H1 (cell line): ENCODE measurements at regions not wholly inside any gene's neighbourhood (a gene's known extent, or its start where the extent isn't known, plus 50 kb on each side); places are given as distances from the start of the nearest gene placed in this dataset.

Source experiments
- CTCF ChIA-PET: fragments of 300-600 bp; sonication (Branson Sonifier 250); formaldehyde crosslinking; loops from one replicate; lab custom pipeline; 2021; ENCODE audit not compliant: partially characterized antibody; lab: Charles Lee
- POLR2A ChIA-PET: fragments of 300-600 bp; sonication (Branson Sonifier 250); formaldehyde crosslinking; loops from one replicate; lab custom pipeline; 2021; ENCODE audit warnings: inconsistent platforms; ENCODE audit not compliant: partially characterized antibody; lab: Charles Lee
- DNase-seq, 2 experiments: peaks; one replicate each; pipeline versions ENCODE4 v3.0.0 to v3.0.0-alpha.2; 2010 to 2022; ENCODE audit warnings: low spot score in 2 of 2, low read depth in 1 of 2, mixed read lengths in 1 of 2
- FAIRE-seq: peaks from 2 replicates; lab custom pipeline; 2011; peaks lifted over from hg19 to GRCh38; lab: Jason Lieb, UNC
- H2AFZ ChIP-seq: 2 replicates; pipeline ENCODE4 v1.8.1; 2012; ENCODE audit warnings: low read length, inconsistent platforms
- H2AK5ac ChIP-seq: 2 replicates; pipeline ENCODE4 v1.6.1; 2013; ENCODE audit warnings: low read depth, low read length
- H2BK120ac ChIP-seq: replicated peaks from 2 replicates; pipeline ENCODE3; 2013; ENCODE audit warnings: low read depth, low read length, inconsistent platforms
- H2BK12ac ChIP-seq: 2 replicates; pipeline ENCODE4 v1.6.1; 2013; ENCODE audit warnings: low read depth, low read length
- H2BK15ac ChIP-seq: 2 replicates; pipeline ENCODE4 v1.6.1; 2013; ENCODE audit warnings: low read length
- H2BK20ac ChIP-seq: 2 replicates; pipeline ENCODE4 v1.6.1; 2013; ENCODE audit warnings: low read length
- H2BK5ac ChIP-seq: 2 replicates; pipeline ENCODE4 v1.6.1; 2013; ENCODE audit warnings: low read depth, low read length
- H3K14ac ChIP-seq: 2 replicates; pipeline ENCODE4 v1.6.1; 2013; ENCODE audit warnings: inconsistent platforms; ENCODE audit not compliant: insufficient read length
- H3K18ac ChIP-seq: 2 replicates; pipeline ENCODE4 v1.6.1; 2013; ENCODE audit warnings: low read length; ENCODE audit errors: extremely low read depth
- H3K23ac ChIP-seq: 2 replicates; pipeline ENCODE4 v1.6.1; 2013; ENCODE audit warnings: inconsistent platforms; ENCODE audit not compliant: insufficient read length
- H3K23me2 ChIP-seq: 2 replicates; pipeline ENCODE4 v1.6.1; 2013; ENCODE audit warnings: low read depth, low read length
- H3K27ac ChIP-seq: 2 replicates; pipeline ENCODE4 v1.6.1; 2011; ENCODE audit warnings: low read depth, low read length, inconsistent platforms
- H3K27me3 ChIP-seq, 4 experiments: replicated peaks in 1 of 4; 1 replicate in 1 of 4; 2 replicates in 3 of 4; pipeline versions ENCODE4 v1.6.1 to v1.8.1; 2011 to 2013; ENCODE audit warnings: low read length in 3 of 4, mild to moderate bottlenecking in 3 of 4, inconsistent platforms in 2 of 4, mixed read lengths in 2 of 4, moderate library complexity in 1 of 4; ENCODE audit not compliant: control insufficient read depth in 3 of 4, insufficient read depth in 3 of 4; ENCODE audit errors: extremely low read depth in 1 of 4
- H3K36me3 ChIP-seq, 4 experiments: 2 replicates each; pipeline versions ENCODE4 v1.6.1 to v1.8.1; 2011 to 2013; ENCODE audit warnings: mild to moderate bottlenecking in 4 of 4, low read length in 3 of 4, moderate library complexity in 2 of 4, control low read depth in 1 of 4, inconsistent platforms in 1 of 4; ENCODE audit not compliant: insufficient read depth in 4 of 4, control insufficient read depth in 2 of 4
- H3K4ac ChIP-seq: replicated peaks from 2 replicates; pipeline ENCODE3; 2013; ENCODE audit warnings: low read length, low read depth, mixed read lengths, inconsistent platforms; ENCODE audit not compliant: insufficient read length
- H3K4me1 ChIP-seq, 4 experiments: replicated peaks in 1 of 4; 1 replicate in 1 of 4; 2 replicates in 3 of 4; pipeline versions ENCODE4 v1.6.1 to v1.8.1; 2011 to 2013; ENCODE audit warnings: low read length in 3 of 4, inconsistent platforms in 2 of 4, mixed read lengths in 1 of 4; ENCODE audit not compliant: insufficient read depth in 4 of 4, control insufficient read depth in 3 of 4
- H3K4me2 ChIP-seq, 2 experiments: 2 replicates each; pipeline versions ENCODE4 v1.6.1 to v1.8.1; 2011 to 2013; ENCODE audit warnings: low read depth in 2 of 2, low read length in 2 of 2, control low read depth in 1 of 2, inconsistent platforms in 1 of 2, mild to moderate bottlenecking in 1 of 2; ENCODE audit not compliant: insufficient read depth in 1 of 2
- H3K4me3 ChIP-seq, 4 experiments: fragments of 200-600, 300-600 bp in 1 of 4; sonication (generic), shearing (Covaris generic), sonication (Bioruptor Twin) in 1 of 4; 2 replicates each; pipeline versions ENCODE4 v1.5.1 to v1.8.1; 2011 to 2016; ENCODE audit warnings: low read length in 4 of 4, low read depth in 3 of 4, control low read depth in 2 of 4, inconsistent platforms in 2 of 4, mild to moderate bottlenecking in 2 of 4, mixed read lengths in 1 of 4, moderate library complexity in 1 of 4; ENCODE audit not compliant: insufficient read depth in 2 of 4; ENCODE audit errors: extremely low read depth in 1 of 4
- H3K56ac ChIP-seq: replicated peaks from 2 replicates; pipeline ENCODE3; 2013; ENCODE audit warnings: low read depth, mild to moderate bottlenecking, mixed read lengths, low read length, inconsistent platforms; ENCODE audit not compliant: insufficient read length
- H3K79me1 ChIP-seq: 2 replicates; pipeline ENCODE4 v1.6.1; 2013; ENCODE audit warnings: low read depth, low read length, control low read depth
- H3K79me2 ChIP-seq, 2 experiments: 2 replicates each; pipeline versions ENCODE4 v1.6.1 to v1.8.1; 2012 to 2013; ENCODE audit warnings: low read length in 2 of 2, mild to moderate bottlenecking in 2 of 2, inconsistent platforms in 1 of 2; ENCODE audit not compliant: insufficient read depth in 2 of 2, control insufficient read depth in 1 of 2
- H3K9ac ChIP-seq, 4 experiments: replicated peaks in 1 of 4; 1 replicate in 1 of 4; 2 replicates in 3 of 4; pipeline versions ENCODE4 v1.6.1 to v1.8.1; 2011 to 2013; ENCODE audit warnings: low read depth in 3 of 4, low read length in 3 of 4, control low read depth in 2 of 4, mild to moderate bottlenecking in 2 of 4, moderate library complexity in 2 of 4, inconsistent platforms in 1 of 4; ENCODE audit errors: extremely low read depth in 1 of 4
- H3K9me3 ChIP-seq, 2 experiments: 2 replicates each; pipeline versions ENCODE4 v1.6.1 to v1.8.1; 2012 to 2013; ENCODE audit warnings: mild to moderate bottlenecking in 2 of 2, moderate library complexity in 2 of 2, control low read depth in 1 of 2, inconsistent platforms in 1 of 2, low read depth in 1 of 2, low read length in 1 of 2, mixed read lengths in 1 of 2; ENCODE audit not compliant: insufficient read depth in 2 of 2
- H4K20me1 ChIP-seq, 2 experiments: replicated peaks in 1 of 2; 2 replicates each; pipeline versions ENCODE3 to v1.8.1; 2011 to 2013; ENCODE audit warnings: inconsistent platforms in 2 of 2, low read length in 2 of 2, mild to moderate bottlenecking in 1 of 2; ENCODE audit not compliant: insufficient read depth in 2 of 2, control insufficient read depth in 1 of 2
- H4K5ac ChIP-seq: 2 replicates; pipeline ENCODE4 v1.6.1; 2013; ENCODE audit warnings: low read length, low read depth, mixed read lengths, inconsistent platforms; ENCODE audit not compliant: insufficient read length
- H4K8ac ChIP-seq: 2 replicates; pipeline ENCODE4 v1.8.0; 2013; ENCODE audit warnings: mild to moderate bottlenecking, moderate library complexity, low read length, inconsistent platforms; ENCODE audit not compliant: insufficient read depth; ENCODE audit errors: extremely low read depth
- H4K91ac ChIP-seq: replicated peaks from 2 replicates; pipeline ENCODE3; 2013; ENCODE audit warnings: low read length, mixed read lengths, inconsistent platforms; ENCODE audit not compliant: insufficient read length
- BACH1 ChIP-seq: IDR thresholded peaks from 2 replicates; pipeline ENCODE4 v1.6.1; 2012; ENCODE audit warnings: low read length, improper control_type of control experiment
- BCL11A ChIP-seq, 2 experiments: IDR thresholded peaks; one replicate each; pipeline ENCODE4 v1.6.1; 2011; ENCODE audit warnings: low read depth in 2 of 2, low read length in 2 of 2, mild to moderate bottlenecking in 2 of 2
- JUND ChIP-seq: IDR thresholded peaks from 2 replicates; pipeline ENCODE4 v1.6.1; 2011; ENCODE audit warnings: mild to moderate bottlenecking, improper control_type of control experiment, low read length
- POLR2A ChIP-seq, 2 experiments: IDR thresholded peaks; 1 replicate in 1 of 2; 2 replicates in 1 of 2; pipeline ENCODE4 v1.6.1; 2011; ENCODE audit warnings: low read depth in 2 of 2, low read length in 2 of 2, mild to moderate bottlenecking in 2 of 2; ENCODE audit errors: control extremely low read depth in 1 of 2
- POU5F1 ChIP-seq: IDR thresholded peaks from 2 replicates; pipeline ENCODE4 v1.6.1; 2011; ENCODE audit warnings: low read depth, mild to moderate bottlenecking, low read length, moderate library complexity
- SIX5 ChIP-seq: IDR thresholded peaks from 2 replicates; pipeline ENCODE4 v1.6.1; 2011; ENCODE audit warnings: mild to moderate bottlenecking, low read depth, low read length
- SP4 ChIP-seq: IDR thresholded peaks from 2 replicates; pipeline ENCODE4 v1.6.1; 2012; ENCODE audit warnings: low read length, inconsistent platforms
- TBP ChIP-seq: IDR thresholded peaks from 2 replicates; pipeline ENCODE4 v1.6.1; 2011; ENCODE audit warnings: low read depth, low read length, improper control_type of control experiment
- USF2 ChIP-seq: IDR thresholded peaks from 2 replicates; pipeline ENCODE4 v1.6.1; 2011; ENCODE audit warnings: low read length, improper control_type of control experiment
- WGBS, 2 experiments: shearing (Covaris generic) in 1 of 2; methylation state at CpG; one replicate each; pipeline versions ENCODE4 v1.1.6 to v1.1.7; 2013 to 2015; ENCODE audit warnings: low lambda C conversion rate in 2 of 2, mixed read lengths in 2 of 2, inconsistent platforms in 1 of 2, low coverage in 1 of 2, missing lambda C conversion rate in 1 of 2; ENCODE audit not compliant: insufficient replicate concordance in 2 of 2, insufficient coverage in 1 of 2, insufficient read length in 1 of 2; ENCODE audit errors: extremely low coverage in 1 of 2, missing lambda C conversion rate in 1 of 2; 5-methylcytosine and 5-hydroxymethylcytosine counted together
- TF ChIP-seq, protein P1 (sequence below): IDR thresholded peaks from 2 replicates; pipeline ENCODE4 v1.6.1; 2012; ENCODE audit warnings: low read length, inconsistent platforms

DNA sequence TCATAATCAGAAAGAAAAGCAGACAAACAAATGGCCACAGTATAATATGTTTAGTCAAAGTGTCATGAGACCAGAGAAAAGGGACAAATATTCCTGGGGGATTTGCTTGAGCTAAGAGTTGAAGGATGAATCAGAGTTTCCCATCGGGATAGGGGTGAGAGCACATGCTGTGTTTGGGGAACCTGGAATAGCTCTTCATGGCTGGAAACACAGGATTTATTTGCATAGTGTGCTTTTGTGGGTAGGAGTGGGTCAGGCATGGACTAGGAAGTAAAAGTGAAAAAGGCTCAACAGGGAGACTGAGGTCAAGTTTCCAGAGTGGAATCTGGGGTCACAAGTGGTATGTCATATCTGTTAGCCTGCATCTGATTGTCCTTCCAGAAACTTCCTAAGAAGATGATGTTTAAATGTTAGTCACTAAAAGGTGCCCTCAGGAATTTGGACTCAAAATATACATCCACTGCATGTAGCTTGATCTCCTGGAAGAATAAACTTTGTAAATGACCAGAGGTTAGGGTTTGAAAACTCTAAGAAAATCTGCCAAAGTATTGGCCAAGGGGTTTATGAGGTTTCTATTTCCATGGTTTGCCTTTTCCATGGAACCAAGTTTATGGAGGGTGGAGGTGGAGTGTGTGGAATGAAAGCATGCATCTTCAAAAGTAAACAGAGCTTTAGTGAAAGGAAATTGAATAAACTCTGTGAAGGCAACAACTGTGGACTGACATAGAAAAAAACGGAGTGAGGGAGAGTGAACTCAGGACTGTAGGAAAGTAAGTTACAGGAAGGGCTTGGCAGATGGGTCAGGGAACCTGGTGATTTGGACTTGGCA lies 344.6 kb downstream of the C12orf75 start:
- Histone ChIP-seq H2BK15ac (no peak overlapping the region), H3K56ac (no peak overlapping the region), H3K23ac (no peak overlapping the region), H3K18ac (no peak overlapping the region)
- TF ChIP-seq POU5F1, result no peak
- TF ChIP-seq, protein P1, sequence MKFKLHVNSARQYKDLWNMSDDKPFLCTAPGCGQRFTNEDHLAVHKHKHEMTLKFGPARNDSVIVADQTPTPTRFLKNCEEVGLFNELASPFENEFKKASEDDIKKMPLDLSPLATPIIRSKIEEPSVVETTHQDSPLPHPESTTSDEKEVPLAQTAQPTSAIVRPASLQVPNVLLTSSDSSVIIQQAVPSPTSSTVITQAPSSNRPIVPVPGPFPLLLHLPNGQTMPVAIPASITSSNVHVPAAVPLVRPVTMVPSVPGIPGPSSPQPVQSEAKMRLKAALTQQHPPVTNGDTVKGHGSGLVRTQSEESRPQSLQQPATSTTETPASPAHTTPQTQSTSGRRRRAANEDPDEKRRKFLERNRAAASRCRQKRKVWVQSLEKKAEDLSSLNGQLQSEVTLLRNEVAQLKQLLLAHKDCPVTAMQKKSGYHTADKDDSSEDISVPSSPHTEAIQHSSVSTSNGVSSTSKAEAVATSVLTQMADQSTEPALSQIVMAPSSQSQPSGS, result no peak
- no peak for TF ChIP-seq TBP
- TF ChIP-seq USF2, result no peak
- TF ChIP-seq SIX5, result no peak
- no peak for TF ChIP-seq SP4
- no peak for TF ChIP-seq BACH1
- no peak for TF ChIP-seq JUND
- TF ChIP-seq BCL11A (IDR thresholded peaks at IDR 0.05; ENCODE audit: low read depth in 2 of 2, low read length in 2 of 2), result no peak
- TF ChIP-seq POLR2A (IDR thresholded peaks at IDR 0.05; ENCODE audit: control extremely low read depth in 1 of 2, low read depth in 2 of 2, low read length in 2 of 2), result no peak
- TF ChIP-seq, all 59 proteins: peak for 0
- H3K79me2 ChIP-seq, result no peaks in the 10 kb centered on the region
- no peak overlapping the region for H2AK5ac ChIP-seq
- H4K91ac ChIP-seq, result no peak overlapping the region
- H3K4ac ChIP-seq, result no peak overlapping the region
- no peaks in the 10 kb centered on the region for H3K79me1 ChIP-seq
- H3K27ac ChIP-seq, result no peak overlapping the region
- H3K9ac ChIP-seq, result no peak overlapping the region
- H2AFZ ChIP-seq, result no peak overlapping the region
- H3K4me1 ChIP-seq, result no peaks in the 10 kb centered on the region
- no peak overlapping the region for H2BK5ac ChIP-seq
- no peak overlapping the region for H3K4me3 ChIP-seq
- H4K20me1 ChIP-seq, result no peaks in the 10 kb centered on the region
- no peak overlapping the region for H2BK20ac ChIP-seq
- no peak overlapping the region for H2BK12ac ChIP-seq
- H4K8ac ChIP-seq, result no peak overlapping the region
- ChIA-PET CTCF (interaction anchor here (1.4 to 1.5 kb wide), 2 partner anchors 31 to 57 kb away, joined by 5 read pairs; no protein-coding TSS in a partner anchor), POLR2A (no interaction called here)
- H3K14ac ChIP-seq, result no peak overlapping the region
- 81% methylated on average over 2 of the region's 2 CpGs; no CpG with 5 or more reads in 1 of the 2 experiments for WGBS, 2 experiments
- H3K4me2 ChIP-seq, result no peak overlapping the region
- no peak for FAIRE-seq
- no peak overlapping the region for H2BK120ac ChIP-seq
- no peak for DNase-seq
- H3K36me3 ChIP-seq, result no peaks in the 10 kb centered on the region
- H3K23me2 ChIP-seq, result no peaks in the 10 kb centered on the region
- H3K27me3 ChIP-seq, result peaks cover 0 to 1% (median 0%) of the 10 kb centered on the region in 4 experiments; a peak in 1 of 7 replicates
- no peak overlapping the region for H4K5ac ChIP-seq
- H3K9me3 ChIP-seq, result no peaks in the 10 kb centered on the region
